ENCODE measurements at regions not wholly inside any gene's neighbourhood (a gene's known extent, or its start where the extent isn't known, plus 50 kb on each side); places are given as distances from the start of the nearest gene placed in this dataset.

- Histone ChIP-seq H3K36me3 (ENCODE audit: control insufficient read depth, insufficient read depth, low read length) (no peaks in the 10 kb centered on the region), H3K4me1 (ENCODE audit: control insufficient read depth, insufficient read depth, low read length) (no peaks in the 10 kb centered on the region), H3K4me3 (ENCODE audit: low read depth in 2 of 2, low read length in 2 of 2) (no peak overlapping the region), H3K9me3 (ENCODE audit: control insufficient read depth, insufficient read depth, low read depth, low read length) (no peaks in the 10 kb centered on the region), H3K27ac (ENCODE audit: low read length) (no peak overlapping the region), H3K27me3 (ENCODE audit: control insufficient read depth, insufficient read depth, low read length) (no peaks in the 10 kb centered on the region)
- BruUV-seq (replicated peaks): no TSS peak
- intact Hi-C loops (cut with micrococcal nuclease; ENCODE audit: unreplicated experiment): no loop called here
- POLR2A ChIA-PET: no interaction called here
- DNase-seq (ENCODE audit: low read depth, low spot score): no peak
- in situ Hi-C loops (cut with HindIII; ENCODE audit: low pct_unique_long_range_greater_than_20kb, low sequenced_read_pairs): no loop called here
- ATAC-seq: no peak
- TF ChIP-seq, protein P1, sequence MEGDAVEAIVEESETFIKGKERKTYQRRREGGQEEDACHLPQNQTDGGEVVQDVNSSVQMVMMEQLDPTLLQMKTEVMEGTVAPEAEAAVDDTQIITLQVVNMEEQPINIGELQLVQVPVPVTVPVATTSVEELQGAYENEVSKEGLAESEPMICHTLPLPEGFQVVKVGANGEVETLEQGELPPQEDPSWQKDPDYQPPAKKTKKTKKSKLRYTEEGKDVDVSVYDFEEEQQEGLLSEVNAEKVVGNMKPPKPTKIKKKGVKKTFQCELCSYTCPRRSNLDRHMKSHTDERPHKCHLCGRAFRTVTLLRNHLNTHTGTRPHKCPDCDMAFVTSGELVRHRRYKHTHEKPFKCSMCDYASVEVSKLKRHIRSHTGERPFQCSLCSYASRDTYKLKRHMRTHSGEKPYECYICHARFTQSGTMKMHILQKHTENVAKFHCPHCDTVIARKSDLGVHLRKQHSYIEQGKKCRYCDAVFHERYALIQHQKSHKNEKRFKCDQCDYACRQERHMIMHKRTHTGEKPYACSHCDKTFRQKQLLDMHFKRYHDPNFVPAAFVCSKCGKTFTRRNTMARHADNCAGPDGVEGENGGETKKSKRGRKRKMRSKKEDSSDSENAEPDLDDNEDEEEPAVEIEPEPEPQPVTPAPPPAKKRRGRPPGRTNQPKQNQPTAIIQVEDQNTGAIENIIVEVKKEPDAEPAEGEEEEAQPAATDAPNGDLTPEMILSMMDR (IDR thresholded peaks at IDR 0.05): no peak
- no peak for TF ChIP-seq TCF7L2 (IDR thresholded peaks at IDR 0.05; ENCODE audit: low read depth, low read length)
- no peak for TF ChIP-seq SIN3A (IDR thresholded peaks at IDR 0.05; ENCODE audit: borderline replicate concordance, insufficient read depth, low read depth, low read length)
- TF ChIP-seq, protein P2, sequence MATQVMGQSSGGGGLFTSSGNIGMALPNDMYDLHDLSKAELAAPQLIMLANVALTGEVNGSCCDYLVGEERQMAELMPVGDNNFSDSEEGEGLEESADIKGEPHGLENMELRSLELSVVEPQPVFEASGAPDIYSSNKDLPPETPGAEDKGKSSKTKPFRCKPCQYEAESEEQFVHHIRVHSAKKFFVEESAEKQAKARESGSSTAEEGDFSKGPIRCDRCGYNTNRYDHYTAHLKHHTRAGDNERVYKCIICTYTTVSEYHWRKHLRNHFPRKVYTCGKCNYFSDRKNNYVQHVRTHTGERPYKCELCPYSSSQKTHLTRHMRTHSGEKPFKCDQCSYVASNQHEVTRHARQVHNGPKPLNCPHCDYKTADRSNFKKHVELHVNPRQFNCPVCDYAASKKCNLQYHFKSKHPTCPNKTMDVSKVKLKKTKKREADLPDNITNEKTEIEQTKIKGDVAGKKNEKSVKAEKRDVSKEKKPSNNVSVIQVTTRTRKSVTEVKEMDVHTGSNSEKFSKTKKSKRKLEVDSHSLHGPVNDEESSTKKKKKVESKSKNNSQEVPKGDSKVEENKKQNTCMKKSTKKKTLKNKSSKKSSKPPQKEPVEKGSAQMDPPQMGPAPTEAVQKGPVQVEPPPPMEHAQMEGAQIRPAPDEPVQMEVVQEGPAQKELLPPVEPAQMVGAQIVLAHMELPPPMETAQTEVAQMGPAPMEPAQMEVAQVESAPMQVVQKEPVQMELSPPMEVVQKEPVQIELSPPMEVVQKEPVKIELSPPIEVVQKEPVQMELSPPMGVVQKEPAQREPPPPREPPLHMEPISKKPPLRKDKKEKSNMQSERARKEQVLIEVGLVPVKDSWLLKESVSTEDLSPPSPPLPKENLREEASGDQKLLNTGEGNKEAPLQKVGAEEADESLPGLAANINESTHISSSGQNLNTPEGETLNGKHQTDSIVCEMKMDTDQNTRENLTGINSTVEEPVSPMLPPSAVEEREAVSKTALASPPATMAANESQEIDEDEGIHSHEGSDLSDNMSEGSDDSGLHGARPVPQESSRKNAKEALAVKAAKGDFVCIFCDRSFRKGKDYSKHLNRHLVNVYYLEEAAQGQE (IDR thresholded peaks at IDR 0.05; ENCODE audit: insufficient read depth in 1 of 2, low read depth in 2 of 2, low read length in 1 of 2): no peak
- TF ChIP-seq POLR2AphosphoS5 (IDR thresholded peaks at IDR 0.05; ENCODE audit: low read depth, low read length): no peak
- CTCF ChIA-PET: no interaction called here
Observed at GRCh38 chr2:147464737-147465357, 380.0 kb upstream of the ACVR2A start.

GRCh38 chr2:147463881-147464520 is 380.8 kb upstream of the ACVR2A start:
- in situ Hi-C loops (cut with HindIII; ENCODE audit: low pct_unique_long_range_greater_than_20kb, low sequenced_read_pairs): no loop called here
- H3K4me1 ChIP-seq (ENCODE audit: control insufficient read depth, insufficient read depth, low read length): no peaks in the 10 kb centered on the region
- TF ChIP-seq TCF7L2 (IDR thresholded peaks at IDR 0.05; ENCODE audit: low read depth, low read length): no peak
- TF ChIP-seq, protein P1 (IDR thresholded peaks at IDR 0.05): no peak
- no peak for TF ChIP-seq SIN3A (IDR thresholded peaks at IDR 0.05; ENCODE audit: borderline replicate concordance, insufficient read depth, low read depth, low read length)
- TF ChIP-seq POLR2AphosphoS5 (IDR thresholded peaks at IDR 0.05; ENCODE audit: low read depth, low read length): no peak
- TF ChIP-seq, protein P2 (IDR thresholded peaks at IDR 0.05; ENCODE audit: insufficient read depth in 1 of 2, low read depth in 2 of 2, low read length in 1 of 2): no peak
- BruUV-seq (replicated peaks): no TSS peak
- intact Hi-C loops (cut with micrococcal nuclease; ENCODE audit: unreplicated experiment): no loop called here
- H3K4me3 ChIP-seq (ENCODE audit: low read depth in 2 of 2, low read length in 2 of 2): no peak overlapping the region
- H3K27me3 ChIP-seq (ENCODE audit: control insufficient read depth, insufficient read depth, low read length): no peaks in the 10 kb centered on the region
- POLR2A ChIA-PET: no interaction called here
- no peak for DNase-seq (ENCODE audit: low read depth, low spot score)
- CTCF ChIA-PET: no interaction called here
- ATAC-seq: no peak
- no peaks in the 10 kb centered on the region for H3K9me3 ChIP-seq (ENCODE audit: control insufficient read depth, insufficient read depth, low read depth, low read length)
- H3K27ac ChIP-seq (ENCODE audit: low read length): no peak overlapping the region
- H3K36me3 ChIP-seq (ENCODE audit: control insufficient read depth, insufficient read depth, low read length): no peaks in the 10 kb centered on the region
